ENCODE measurements at regions not wholly inside any gene's neighbourhood (a gene's known extent, or its start where the extent isn't known, plus 50 kb on each side); places are given as distances from the start of the nearest gene placed in this dataset.

GRCh38 chr14:42079911-42080310 is 473.2 kb downstream of the LRFN5 start:
- TF ChIP-seq CTCF (IDR thresholded peaks at IDR 0.05): no peak
- no peak for TF ChIP-seq EZH2 (IDR thresholded peaks at IDR 0.05; ENCODE audit: borderline replicate concordance, insufficient read depth, low read depth, low read length, poor library complexity, severe bottlenecking)

Measured in B cell (primary cell).